HEK293 (cell line): ENCODE measurements at regions not wholly inside any gene's neighbourhood (a gene's known extent, or its start where the extent isn't known, plus 50 kb on each side); places are given as distances from the start of the nearest gene placed in this dataset.

Experiments
- CTCF ChIA-PET: fragments of 350-600 bp; formaldehyde crosslinking; extraction: SDS; loops from one replicate; lab custom pipeline; 2021; ENCODE audit warnings: antibody characterized with exemption; lab: Yijun Ruan, JAX
- POLR2A ChIA-PET: fragments of 300-600 bp; formaldehyde crosslinking; extraction: SDS; loops from one replicate; lab custom pipeline; 2020; ENCODE audit warnings: antibody characterized with exemption, inconsistent platforms; lab: Yijun Ruan, JAX
- H3K27ac ChIP-seq: fragments of 200-500 bp; sonication (Bioruptor generic); 2 replicates; pipeline ENCODE4 v1.5.1; 2014; ENCODE audit warnings: low read depth, low read length, control low read depth, inconsistent platforms; ENCODE audit errors: extremely low read depth
- H3K36me3 ChIP-seq, 2 experiments: fragments of 200-500 bp in 1 of 2; sonication (Bioruptor generic) in 1 of 2; 1 replicate in 1 of 2; 2 replicates in 1 of 2; pipeline ENCODE4 v1.5.1; 2014 to 2017; ENCODE audit warnings: inconsistent platforms in 2 of 2, low read length in 2 of 2; ENCODE audit not compliant: control insufficient read depth in 2 of 2, insufficient read depth in 1 of 2
- H3K4me1 ChIP-seq: fragments of 200-500 bp; sonication (Bioruptor generic); 2 replicates; pipeline ENCODE4 v1.5.1; 2014; ENCODE audit warnings: mild to moderate bottlenecking, low read length, inconsistent platforms; ENCODE audit not compliant: control insufficient read depth, insufficient read depth
- H3K4me3 ChIP-seq: 2 replicates; pipeline ENCODE4 v1.5.1; 2011; ENCODE audit warnings: low read depth, mild to moderate bottlenecking, control low read depth, low read length, moderate library complexity
- H3K9me3 ChIP-seq: fragments of 200-500 bp; sonication (Bioruptor generic); 2 replicates; pipeline ENCODE4 v1.5.1; 2014; ENCODE audit warnings: low read depth, low read length, inconsistent platforms; ENCODE audit not compliant: control insufficient read depth, insufficient read depth
- AEBP2 ChIP-seq: fragments of 450-650 bp; formaldehyde crosslinking; IDR thresholded peaks from 2 replicates; pipeline ENCODE4 v1.5.1; 2016; ENCODE audit warnings: missing biosample characterization, missing genetic modification characterization, borderline replicate concordance
- GLIS1 ChIP-seq: fragments of 450-650 bp; formaldehyde crosslinking; IDR thresholded peaks from 2 replicates; pipeline ENCODE4 v1.5.1; 2016; ENCODE audit warnings: missing biosample characterization, missing genetic modification characterization
- HOXA7 ChIP-seq: sonication (generic); formaldehyde crosslinking; IDR thresholded peaks from 2 replicates; pipeline ENCODE4 v1.8.1; 2022; ENCODE audit warnings: missing genetic modification reagents, borderline replicate concordance
- SP2 ChIP-seq: fragments of 450-650 bp; formaldehyde crosslinking; IDR thresholded peaks from 2 replicates; pipeline ENCODE4 v1.5.1; 2016; ENCODE audit warnings: missing biosample characterization, missing genetic modification characterization
- YY2 ChIP-seq: fragments of 450-650 bp; formaldehyde crosslinking; IDR thresholded peaks from 2 replicates; pipeline ENCODE4 v1.5.1; 2016; ENCODE audit warnings: missing biosample characterization, missing genetic modification characterization
- ZBTB1 ChIP-seq: fragments of 450-650 bp; formaldehyde crosslinking; IDR thresholded peaks from 2 replicates; pipeline ENCODE4 v1.5.1; 2016; ENCODE audit warnings: missing biosample characterization, missing genetic modification characterization
- ZBTB10 ChIP-seq: fragments of 450-650 bp; formaldehyde crosslinking; IDR thresholded peaks from 2 replicates; pipeline ENCODE4 v1.5.1; 2016; ENCODE audit warnings: missing biosample characterization, missing genetic modification characterization
- ZBTB11 ChIP-seq: fragments of 450-650 bp; formaldehyde crosslinking; conservative IDR thresholded peaks from 2 replicates; pipeline ENCODE4 v1.5.1; 2016; ENCODE audit warnings: low read depth, missing biosample characterization, missing genetic modification characterization
- ZBTB48 ChIP-seq: fragments of 450-650 bp; formaldehyde crosslinking; IDR thresholded peaks from 2 replicates; pipeline ENCODE4 v1.5.1; 2016; ENCODE audit warnings: missing biosample characterization, missing genetic modification characterization
- ZFP41 ChIP-seq: fragments of 450-650 bp; formaldehyde crosslinking; IDR thresholded peaks from 2 replicates; pipeline ENCODE4 v1.5.1; 2016; ENCODE audit warnings: missing biosample characterization, missing genetic modification characterization, borderline replicate concordance
- ZNF292 ChIP-seq: fragments of 450-650 bp; formaldehyde crosslinking; IDR thresholded peaks from 2 replicates; pipeline ENCODE4 v1.5.1; 2016; ENCODE audit warnings: low read depth, missing biosample characterization, missing genetic modification characterization, borderline replicate concordance
- ZNF354C ChIP-seq: fragments of 450-650 bp; formaldehyde crosslinking; IDR thresholded peaks from 2 replicates; pipeline ENCODE4 v1.5.1; 2016; ENCODE audit warnings: missing biosample characterization, missing genetic modification characterization, low read depth, borderline replicate concordance
- ZNF391 ChIP-seq: fragments of 450-650 bp; formaldehyde crosslinking; IDR thresholded peaks from 2 replicates; pipeline ENCODE4 v1.5.1; 2016; ENCODE audit warnings: low read depth, missing biosample characterization, missing genetic modification characterization, borderline replicate concordance
- ZNF510 ChIP-seq: fragments of 450-650 bp; formaldehyde crosslinking; IDR thresholded peaks from 2 replicates; pipeline ENCODE4 v1.5.1; 2018; ENCODE audit warnings: mild to moderate bottlenecking, missing genetic modification characterization, missing biosample characterization; ENCODE audit not compliant: insufficient replicate concordance
- ZNF521 ChIP-seq: fragments of 450-650 bp; formaldehyde crosslinking; IDR thresholded peaks from 2 replicates; pipeline ENCODE4 v1.5.1; 2017; ENCODE audit warnings: missing biosample characterization, mild to moderate bottlenecking, missing genetic modification characterization
- ZNF560 ChIP-seq: fragments of 450-650 bp; formaldehyde crosslinking; IDR thresholded peaks from 2 replicates; pipeline ENCODE4 v1.5.1; 2017; ENCODE audit warnings: missing biosample characterization, missing genetic modification characterization, borderline replicate concordance
- ZNF624 ChIP-seq: fragments of 450-650 bp; formaldehyde crosslinking; IDR thresholded peaks from 2 replicates; pipeline ENCODE4 v1.5.1; 2017; ENCODE audit warnings: missing biosample characterization, missing genetic modification characterization
- ZNF654 ChIP-seq: fragments of 450-650 bp; formaldehyde crosslinking; IDR thresholded peaks from 2 replicates; pipeline ENCODE4 v1.5.1; 2016; ENCODE audit warnings: low read depth, missing biosample characterization, missing genetic modification characterization
- ZNF660 ChIP-seq: fragments of 450-650 bp; IDR thresholded peaks from 2 replicates; pipeline ENCODE4 v1.5.1; 2018; ENCODE audit warnings: missing biosample characterization, mild to moderate bottlenecking, missing genetic modification characterization
- ZNF791 ChIP-seq: fragments of 450-650 bp; formaldehyde crosslinking; IDR thresholded peaks from 2 replicates; pipeline ENCODE4 v1.5.1; 2016; ENCODE audit warnings: missing biosample characterization, missing genetic modification characterization
- ZSCAN23 ChIP-seq: fragments of 450-650 bp; formaldehyde crosslinking; IDR thresholded peaks from 2 replicates; pipeline ENCODE4 v1.5.1; 2016; ENCODE audit warnings: missing biosample characterization, missing genetic modification characterization
- TF ChIP-seq, protein P1 (sequence below): fragments of 450-650 bp; formaldehyde crosslinking; IDR thresholded peaks from 2 replicates; pipeline ENCODE4 v1.5.1; 2017; ENCODE audit warnings: missing biosample characterization, missing genetic modification characterization

DNA sequence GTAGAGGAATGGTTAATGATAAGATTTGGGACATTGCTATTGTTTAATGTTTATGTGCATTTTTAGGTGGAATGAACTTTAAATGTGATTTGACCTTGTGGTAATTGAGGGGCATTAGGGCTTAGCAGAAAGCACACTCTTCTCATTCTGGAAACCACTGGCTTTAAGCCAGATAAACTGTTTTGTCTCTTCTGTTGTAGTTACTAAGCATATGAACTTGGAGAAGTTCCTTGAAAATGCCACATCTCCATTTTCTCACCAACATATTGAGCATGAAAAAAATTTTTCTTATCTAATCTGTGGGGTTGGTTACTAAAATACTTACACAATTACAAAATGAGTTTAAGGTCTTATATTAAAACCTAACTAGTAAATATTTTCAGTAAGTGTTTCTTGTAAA, 70.8 kb upstream of the FSHR start (continued):
- TF ChIP-seq ZNF292 (tag by site-specific recombination) (no peak), ZBTB10 (no peak), ZNF391 (tag by site-specific recombination) (no peak), SP2 (tag by site-specific recombination) (no peak)

DNA sequence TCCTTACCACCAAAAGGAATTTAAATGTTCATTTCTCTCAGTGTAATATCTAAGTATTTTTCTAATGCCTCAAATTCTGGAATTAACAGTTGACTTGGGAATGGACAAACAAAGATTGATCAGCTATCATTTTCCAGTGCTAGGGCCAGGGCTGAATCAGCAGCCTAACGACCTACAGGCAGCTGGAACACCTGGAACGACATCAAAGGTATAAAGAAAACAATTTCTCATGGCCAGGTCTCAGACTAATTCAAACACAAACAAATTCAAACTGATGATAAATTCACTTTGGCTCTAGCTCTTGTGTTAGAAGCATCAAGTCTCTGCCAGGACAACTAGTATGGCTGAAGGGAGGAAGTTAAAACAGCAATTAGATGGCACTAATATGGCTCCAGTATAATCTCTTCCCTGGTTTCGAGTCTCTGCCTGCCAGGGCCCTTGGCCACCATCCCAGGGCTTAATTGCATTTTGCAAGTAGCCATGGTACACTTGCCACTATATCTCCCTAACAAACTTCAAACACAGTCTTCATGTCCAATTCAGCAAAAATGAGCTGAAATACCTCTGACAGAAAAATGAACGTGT, 70.2 kb upstream of the FSHR start:
- H3K27ac ChIP-seq: no peak overlapping the region
- no peaks in the 10 kb centered on the region for H3K9me3 ChIP-seq
- H3K4me3 ChIP-seq: no peak overlapping the region
- no peaks in the 10 kb centered on the region for H3K36me3 ChIP-seq
- POLR2A ChIA-PET: no interaction called here
- no peak for TF ChIP-seq ZNF660 (tag by site-specific recombination)
- no peak for TF ChIP-seq GLIS1 (tag by site-specific recombination)
- no peak for TF ChIP-seq YY2
- no peak for TF ChIP-seq ZBTB11
- TF ChIP-seq ZNF354C (tag by site-specific recombination): no peak
- no peak for TF ChIP-seq ZNF510 (tag by site-specific recombination)
- no peak for TF ChIP-seq ZNF624 (tag by site-specific recombination)
- TF ChIP-seq ZNF391 (tag by site-specific recombination): no peak
- no peak for TF ChIP-seq HOXA7
- TF ChIP-seq ZSCAN23 (tag by site-specific recombination): no peak
- TF ChIP-seq ZNF560 (tag by site-specific recombination): no peak
- TF ChIP-seq ZBTB1 (tag by site-specific recombination): no peak
- TF ChIP-seq ZBTB48 (tag by site-specific recombination): no peak
- no peak for TF ChIP-seq ZFP41
- TF ChIP-seq ZNF791 (tag by site-specific recombination): no peak
- TF ChIP-seq ZNF654 (tag by site-specific recombination): no peak
- no peak for TF ChIP-seq ZNF521 (tag by site-specific recombination)
- TF ChIP-seq, protein P1, sequence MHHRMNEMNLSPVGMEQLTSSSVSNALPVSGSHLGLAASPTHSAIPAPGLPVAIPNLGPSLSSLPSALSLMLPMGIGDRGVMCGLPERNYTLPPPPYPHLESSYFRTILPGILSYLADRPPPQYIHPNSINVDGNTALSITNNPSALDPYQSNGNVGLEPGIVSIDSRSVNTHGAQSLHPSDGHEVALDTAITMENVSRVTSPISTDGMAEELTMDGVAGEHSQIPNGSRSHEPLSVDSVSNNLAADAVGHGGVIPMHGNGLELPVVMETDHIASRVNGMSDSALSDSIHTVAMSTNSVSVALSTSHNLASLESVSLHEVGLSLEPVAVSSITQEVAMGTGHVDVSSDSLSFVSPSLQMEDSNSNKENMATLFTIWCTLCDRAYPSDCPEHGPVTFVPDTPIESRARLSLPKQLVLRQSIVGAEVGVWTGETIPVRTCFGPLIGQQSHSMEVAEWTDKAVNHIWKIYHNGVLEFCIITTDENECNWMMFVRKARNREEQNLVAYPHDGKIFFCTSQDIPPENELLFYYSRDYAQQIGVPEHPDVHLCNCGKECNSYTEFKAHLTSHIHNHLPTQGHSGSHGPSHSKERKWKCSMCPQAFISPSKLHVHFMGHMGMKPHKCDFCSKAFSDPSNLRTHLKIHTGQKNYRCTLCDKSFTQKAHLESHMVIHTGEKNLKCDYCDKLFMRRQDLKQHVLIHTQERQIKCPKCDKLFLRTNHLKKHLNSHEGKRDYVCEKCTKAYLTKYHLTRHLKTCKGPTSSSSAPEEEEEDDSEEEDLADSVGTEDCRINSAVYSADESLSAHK (tag by site-specific recombination): no peak
- no peak for TF ChIP-seq AEBP2 (tag by site-specific recombination)
- CTCF ChIA-PET: interaction anchor here (0.7 kb wide), 1 partner anchor 179 kb away, joined by 3 read pairs; no protein-coding TSS in a partner anchor
- no peaks in the 10 kb centered on the region for H3K4me1 ChIP-seq
